Activated CD4-positive, CD25-positive, alpha-beta regulatory T cell treated with anti-CD3 and anti-CD28 coated beads, Interleukin-2, amount 50 U/mL, for 16 hours (primary cell): ENCODE measurements at regions not wholly inside any gene's neighbourhood (a gene's known extent, or its start where the extent isn't known, plus 50 kb on each side); places are given as distances from the start of the nearest gene placed in this dataset.

Source experiments
- DNase-seq: peaks from one replicate; pipeline ENCODE4 v3.0.0-alpha.2; 2020; ENCODE audit warnings: low read depth, low spot score

DNA sequence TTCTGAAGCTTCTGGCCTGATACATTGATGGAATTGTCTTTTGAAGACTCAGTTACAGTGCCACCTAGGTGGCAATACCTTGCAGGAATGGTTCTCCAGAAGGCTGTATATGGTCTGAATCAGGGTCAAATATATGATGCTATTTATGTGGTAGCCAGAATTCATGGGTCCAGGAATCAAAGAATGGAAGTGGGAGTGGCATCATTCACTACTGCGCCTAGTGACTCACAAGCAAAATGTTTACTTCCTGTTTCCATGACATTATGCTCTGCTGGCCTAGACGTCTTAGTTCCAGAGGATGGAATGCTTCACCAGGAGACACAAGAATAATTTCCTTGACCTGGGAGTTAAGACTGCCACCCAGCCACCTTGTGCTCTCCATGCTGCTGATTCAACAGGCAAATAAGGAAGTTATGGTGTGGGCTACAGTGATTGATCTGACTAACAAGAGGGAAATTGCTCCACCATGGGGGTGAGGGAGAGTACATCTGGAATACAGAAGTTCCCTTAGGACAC is 491.8 kb downstream of the ETS1 start:
- no peak for DNase-seq

DNA sequence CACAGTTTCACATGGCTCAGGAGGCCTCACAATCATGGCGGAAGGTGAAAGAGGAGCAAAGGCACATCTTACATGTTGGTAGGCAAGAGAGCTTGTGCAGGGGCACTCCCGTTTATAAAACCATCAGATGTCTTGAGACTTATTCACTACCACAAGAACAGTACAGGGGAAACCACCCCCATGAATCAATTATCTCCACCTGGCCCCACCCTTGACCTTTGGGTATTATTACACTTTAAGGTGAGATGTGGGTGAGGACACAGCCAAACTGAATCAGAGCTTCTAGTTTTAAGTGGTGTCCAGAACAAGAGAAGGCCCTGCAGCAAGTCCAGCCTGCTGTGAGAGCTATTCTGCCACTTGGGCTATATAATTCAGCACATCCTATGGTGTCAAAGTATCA is 493.7 kb downstream of the ETS1 start:
- no peak for DNase-seq

DNA sequence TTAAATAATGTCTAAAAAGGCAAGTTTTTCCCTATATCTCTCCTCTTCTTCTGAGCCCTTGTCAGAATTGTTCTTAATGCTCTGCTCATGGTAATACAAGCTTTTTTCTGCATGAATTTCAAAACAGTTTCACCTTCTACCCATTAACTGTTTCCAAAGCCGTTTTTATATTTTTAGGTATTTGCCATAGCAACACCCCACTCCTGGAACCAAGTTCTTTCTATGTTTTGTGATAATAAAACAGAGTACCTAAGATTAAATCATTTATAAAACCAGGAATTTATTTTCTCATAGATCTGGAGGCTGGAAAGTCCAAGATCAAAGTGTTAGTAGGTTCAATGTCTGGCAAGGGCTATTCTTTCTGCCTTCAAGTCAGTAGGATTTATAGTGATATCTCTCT is 497.4 kb downstream of the ETS1 start:
- DNase-seq, result no peak

DNA sequence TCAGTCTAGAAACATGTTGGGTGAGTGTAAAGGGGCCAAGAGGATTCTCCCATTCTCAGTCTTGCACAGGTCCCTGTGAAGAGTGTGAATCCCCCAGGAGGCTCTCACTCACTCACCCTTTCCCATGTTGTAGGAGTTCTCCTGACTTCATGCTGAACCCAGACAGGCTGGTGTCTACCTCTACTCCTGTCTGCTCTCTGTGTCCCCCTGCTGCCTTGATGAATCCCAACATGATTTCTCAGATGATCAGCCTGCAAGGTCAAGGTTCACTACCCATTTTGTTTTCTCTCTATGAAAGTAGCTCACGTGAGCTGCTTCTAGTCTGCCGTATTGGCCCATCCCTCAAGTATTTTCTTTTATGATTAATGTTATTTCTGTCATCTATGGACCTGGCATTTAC is 500.6 kb downstream of the ETS1 start:
- DNase-seq, result no peak

DNA sequence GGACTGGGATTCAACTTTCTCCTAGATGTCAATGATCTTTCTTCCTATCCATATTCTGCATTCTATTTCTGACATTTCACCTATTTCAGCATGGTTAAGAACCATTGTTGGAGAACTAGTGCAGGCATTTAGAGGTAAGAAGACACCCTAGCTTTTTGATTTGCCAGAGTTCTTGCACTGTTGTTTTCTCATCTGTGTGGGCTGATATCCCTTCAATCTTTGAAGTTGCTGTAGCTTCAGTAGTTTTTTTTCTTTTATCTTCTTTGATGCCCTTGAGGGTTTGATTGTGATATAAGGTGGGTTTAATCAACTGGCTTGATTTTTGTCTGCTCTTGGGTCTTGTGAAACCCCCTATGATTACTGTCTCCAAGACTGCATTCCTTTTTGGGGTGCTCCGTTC is 502.1 kb downstream of the ETS1 start:
- no peak for DNase-seq

DNA sequence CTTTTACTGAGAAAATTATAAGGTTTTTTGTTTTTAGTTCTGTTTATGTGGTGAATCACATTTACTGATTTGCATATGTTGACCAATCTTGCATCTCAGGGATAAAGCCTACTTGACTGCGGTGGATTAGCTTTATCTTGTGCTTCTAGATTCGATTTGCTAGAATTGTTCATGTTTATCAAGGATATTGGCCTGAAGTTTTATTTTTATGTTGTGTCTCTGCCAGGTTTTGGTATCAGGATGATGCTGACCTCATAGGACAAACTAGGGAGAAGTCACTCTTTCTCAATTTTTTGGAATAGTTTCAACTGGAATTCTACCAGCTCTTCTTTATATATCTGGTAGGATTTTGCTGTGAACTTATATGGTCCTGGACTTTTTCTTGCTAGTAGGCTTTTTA is 504.8 kb downstream of the ETS1 start:
- DNase-seq, result no peak

DNA sequence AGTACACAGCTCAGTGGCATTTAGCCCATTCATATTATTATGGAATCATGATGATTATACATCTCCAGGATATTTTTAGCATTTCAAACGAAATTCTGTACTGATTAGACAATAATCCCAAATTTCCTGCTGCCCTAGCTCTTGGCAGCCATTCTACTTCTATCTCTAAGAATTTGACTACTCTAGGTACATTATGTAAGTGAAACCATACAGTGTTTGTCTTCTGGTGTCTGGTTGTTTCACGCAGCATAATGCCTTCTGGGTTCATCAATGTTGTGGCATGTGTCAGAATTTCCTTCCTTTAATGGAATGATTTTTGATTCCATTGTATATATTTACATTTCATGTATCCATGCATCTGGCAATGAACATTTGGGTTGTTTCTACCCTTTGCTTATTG is 517.7 kb downstream of the ETS1 start:
- no peak for DNase-seq

DNA sequence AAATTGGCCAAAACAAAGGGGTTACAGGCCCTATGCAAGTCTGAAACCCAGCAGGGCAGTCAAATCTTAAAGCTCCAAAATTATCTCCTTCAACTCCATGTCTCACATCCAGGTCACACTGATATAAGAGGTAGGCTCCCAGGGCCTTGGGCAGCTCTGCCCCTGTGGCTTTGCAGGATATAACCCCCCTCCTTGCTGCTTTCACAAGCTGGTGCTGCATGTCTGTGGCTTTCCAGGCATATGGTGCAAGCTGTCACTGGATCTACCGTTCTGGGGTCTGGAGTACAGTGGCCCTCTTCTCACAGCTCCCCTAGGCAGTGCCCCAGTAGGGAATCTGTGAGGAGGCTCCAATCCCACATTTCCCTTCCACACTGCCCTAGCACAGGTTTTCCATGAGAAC is 519.6 kb downstream of the ETS1 start:
- DNase-seq, result no peak

DNA sequence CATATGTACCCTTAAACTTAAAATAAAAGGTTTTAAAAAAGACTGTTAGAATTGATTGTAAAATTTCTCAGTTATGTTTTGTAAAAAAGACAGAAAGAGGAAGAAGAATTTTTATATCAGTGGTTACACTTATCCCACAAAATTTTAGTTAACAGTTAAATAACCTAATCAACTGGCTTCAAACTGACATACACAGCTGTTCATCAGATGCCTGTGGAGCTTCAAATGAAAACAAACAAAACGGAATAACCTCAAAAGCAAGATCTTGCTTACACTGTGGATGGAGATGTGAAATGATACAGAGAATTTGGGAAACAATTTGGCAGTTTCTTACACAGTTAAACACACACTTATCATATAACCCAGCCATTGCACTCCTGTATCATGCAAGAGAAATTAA is 521.0 kb downstream of the ETS1 start:
- DNase-seq, result no peak

DNA sequence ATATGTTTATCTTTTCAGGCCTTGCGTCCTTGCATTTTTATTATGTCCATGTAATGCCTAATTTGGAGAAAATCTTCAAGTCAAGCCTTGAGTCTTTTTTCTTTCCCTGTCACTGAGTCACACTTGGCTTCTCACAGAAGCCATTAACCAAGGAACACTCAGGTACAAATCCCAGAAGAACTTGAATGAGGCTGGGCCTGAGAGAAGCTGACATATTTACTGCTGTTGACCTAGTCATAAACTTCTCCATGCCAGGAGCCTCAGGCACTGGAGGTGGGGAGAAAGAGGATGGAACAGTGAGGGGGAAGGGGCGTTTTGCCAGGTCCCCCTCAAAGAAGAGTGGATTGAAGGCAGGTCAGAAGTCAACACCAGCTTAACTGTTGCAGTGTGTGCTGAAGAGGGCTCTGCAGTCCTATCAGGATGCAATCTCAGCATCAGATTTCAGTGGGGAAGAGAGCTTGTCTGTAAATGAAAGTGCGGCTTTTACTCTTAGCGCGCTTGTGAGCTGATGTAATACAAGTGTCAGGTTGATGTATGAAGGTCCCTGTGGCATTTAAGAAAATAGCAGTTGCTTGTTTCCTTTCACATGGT is 526.0 kb downstream of the ETS1 start:
- no peak for DNase-seq

DNA sequence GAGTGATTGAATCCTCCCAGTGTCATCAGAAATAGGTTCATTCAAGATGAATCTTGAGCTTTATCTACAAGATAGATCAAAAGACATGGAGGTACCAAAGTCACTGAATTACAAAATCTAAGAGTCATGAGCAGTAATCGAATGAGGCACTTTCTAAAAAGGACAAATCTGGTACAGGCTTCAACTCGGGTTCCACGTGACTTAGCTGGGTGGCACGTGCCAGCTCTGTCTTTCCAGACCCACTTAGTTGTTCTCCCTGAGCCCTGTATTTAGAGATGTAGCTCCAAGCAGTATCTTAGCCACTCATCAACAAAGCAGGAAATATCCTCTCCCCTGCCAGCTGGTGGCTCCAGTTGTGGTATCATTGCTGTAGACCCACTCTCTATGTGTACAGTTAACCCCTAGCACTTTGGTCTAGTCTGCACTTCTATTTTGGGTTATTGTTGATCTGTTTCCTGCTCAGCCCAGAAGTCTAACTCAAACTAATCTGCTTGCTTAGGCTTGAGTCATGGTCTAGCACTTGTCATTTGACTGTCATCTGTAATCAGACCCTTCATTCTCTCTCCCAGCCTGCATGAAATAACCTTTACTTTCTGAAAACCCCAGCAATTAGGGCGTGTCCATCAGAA is 528.7 kb downstream of the ETS1 start:
- no peak for DNase-seq

DNA sequence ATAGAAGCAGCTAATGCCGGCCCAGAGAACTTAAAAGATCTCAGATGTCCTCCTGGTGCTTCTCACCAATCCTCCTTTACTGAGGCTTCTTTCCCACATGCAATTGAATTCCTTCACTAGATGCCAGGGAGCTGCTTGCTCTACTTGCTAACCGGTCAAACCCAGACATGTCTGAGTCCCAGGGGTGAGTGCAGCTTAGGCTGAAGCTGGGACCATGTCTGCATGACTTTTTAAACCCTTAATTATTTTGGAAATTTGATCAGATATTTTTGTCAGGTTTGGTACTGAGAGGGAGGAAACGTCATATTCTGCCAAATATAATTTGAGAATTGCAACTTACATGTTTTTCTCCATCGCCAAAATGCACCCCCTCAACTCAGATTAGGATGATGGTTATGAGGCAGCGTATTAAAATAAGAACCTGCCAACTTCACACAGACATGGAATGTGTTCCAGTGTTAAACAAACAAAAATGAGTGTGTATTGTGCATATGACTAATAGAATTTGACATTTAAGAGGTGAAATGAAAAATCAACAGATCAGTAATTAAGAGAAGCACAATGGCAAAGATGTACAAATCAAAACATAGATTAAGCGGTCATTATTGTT is 529.5 kb downstream of the ETS1 start:
- DNase-seq, result no peak

DNA sequence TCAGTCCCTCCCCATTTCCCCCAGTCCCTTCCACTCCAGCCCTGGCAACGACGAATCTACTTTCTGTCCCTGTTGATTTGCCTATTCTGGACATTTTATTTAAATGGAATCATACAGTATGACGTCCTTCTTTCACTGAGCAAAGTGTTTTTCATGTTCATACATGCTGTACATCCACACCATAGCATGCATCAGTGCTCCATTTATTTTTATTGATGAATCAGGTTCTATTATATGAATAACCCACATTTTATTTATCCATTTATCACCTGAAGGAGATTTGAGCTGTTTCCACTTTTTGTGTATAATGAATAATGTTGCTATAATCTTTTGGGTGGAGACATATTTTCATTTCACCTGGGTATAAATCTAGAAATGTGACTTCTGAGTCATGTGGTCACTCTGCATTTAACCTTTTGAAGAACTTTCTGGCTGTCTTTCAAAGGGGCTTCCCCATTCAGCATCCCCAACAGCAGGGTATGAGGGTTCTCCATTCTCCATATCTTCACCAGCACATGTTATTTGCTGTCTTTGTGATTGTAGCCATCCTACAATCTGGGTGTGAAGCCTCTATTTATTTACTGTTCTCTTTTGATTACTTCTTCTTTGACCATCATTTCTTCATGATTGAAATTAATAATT is 531.7 kb downstream of the ETS1 start:
- DNase-seq, result no peak

DNA sequence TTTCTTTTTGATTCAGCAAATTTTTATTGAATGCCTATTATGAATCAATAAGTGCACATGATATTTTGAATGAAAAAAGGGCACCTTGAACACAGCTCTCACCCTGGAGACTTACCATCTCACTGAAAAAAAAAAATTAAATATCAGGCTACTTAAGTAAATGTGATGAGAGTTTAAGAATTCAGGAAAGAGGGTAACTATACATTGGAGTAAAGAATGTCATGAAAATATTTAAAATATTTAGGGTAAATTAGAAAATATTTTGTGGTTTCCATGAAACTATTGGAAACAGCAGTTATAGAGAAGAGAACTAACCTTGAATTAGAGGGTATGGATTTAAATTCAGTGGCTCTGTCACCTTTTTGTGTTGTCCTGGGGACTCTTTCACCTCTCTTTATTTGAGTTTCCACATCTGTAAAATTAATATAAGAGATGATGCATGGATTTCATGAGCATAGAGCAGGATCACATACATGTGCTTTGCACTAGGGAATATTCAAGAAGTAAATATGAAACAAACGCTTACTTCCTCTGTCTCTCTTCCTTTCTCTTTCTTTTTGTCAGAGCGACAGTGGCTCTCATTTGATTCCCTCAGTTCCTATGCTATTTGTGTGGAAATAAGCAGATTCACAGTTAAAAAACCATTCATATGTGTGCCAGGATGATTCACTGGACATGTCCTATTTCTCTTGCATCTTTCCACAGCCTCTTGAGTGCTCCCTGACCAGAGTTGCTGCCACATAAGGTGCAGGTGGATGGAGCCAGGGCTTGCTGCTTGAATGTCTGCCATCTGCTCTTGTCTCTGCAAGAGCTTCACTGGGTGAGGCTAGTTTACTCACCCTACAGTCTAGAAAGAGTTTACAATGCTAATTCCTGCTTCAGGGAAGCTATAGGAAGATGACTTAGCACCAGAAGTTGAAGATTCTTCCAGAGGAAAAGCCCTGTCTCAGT is 533.1 kb downstream of the ETS1 start:
- DNase-seq, result no peak

DNA sequence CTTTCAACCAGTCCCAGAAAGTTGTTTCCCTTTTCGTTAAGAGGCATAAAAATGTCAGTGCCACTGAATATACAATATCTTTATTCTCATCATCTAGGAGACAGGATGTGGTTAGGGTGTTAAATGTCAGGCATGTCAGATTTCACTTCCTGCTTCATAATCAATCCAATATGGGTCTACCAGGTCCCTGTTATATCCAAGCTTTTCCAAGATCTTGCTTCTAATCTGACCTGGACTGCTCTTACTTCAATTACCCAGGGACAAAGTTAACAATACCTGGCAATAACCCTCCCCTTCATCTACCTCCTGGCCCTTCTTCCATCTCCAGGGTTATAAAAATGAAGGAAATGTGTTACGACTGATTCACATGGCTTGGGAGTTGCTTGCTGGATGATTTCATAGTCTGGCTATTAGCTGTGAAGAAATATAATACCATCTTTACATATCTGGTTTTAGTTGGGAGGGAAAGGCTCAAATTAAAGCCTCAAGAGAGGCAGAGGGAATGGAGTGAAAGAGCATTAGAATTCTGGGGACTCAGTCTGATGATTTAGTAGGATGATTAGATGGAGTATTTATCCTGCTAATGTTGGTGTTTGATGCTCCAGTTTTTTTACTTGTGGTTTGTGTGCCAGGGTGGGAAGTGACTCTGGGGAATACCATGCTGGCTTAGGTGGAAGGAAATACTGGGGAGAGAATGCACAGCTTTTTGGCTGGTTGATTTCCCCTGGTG is 534.3 kb downstream of the ETS1 start:
- DNase-seq, result no peak

DNA sequence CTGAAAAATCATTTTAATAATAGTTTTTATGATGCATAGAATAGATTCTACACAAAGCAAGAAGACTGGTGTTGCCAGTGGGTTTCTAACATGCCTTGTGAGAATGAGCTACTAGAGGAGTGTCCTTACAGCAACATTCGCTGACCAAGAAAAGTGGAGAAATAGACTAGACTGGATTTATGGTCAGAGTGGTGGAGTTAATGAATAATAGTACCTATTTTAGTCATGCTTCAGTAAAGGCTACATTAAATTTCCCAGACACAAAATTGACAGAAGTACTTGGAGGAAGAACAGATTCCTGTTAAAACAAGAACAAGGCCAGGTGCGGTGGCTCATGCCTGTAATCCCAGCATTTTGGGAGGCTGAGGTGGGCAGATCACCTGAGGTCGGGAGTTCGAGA is 539.2 kb downstream of the ETS1 start:
- no peak for DNase-seq

DNA sequence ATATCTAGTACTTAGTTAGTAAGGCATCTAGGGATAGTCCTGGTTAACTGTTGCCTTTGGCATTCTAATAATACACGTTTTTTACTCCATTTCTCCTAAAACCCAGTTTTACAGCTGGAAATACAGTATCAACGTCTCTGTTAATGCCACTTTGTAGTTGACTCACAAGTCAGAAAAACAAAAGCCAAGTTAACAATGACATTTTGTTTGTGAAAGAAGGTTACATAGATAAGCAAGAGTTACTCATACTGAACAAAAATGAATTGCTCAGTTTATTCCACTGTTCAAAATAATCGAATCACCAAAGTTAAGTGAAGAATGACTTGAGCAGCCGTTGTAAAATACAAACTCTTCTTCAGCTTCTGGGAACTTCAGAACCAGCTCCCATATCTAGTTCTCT is 540.3 kb downstream of the ETS1 start:
- no peak for DNase-seq

DNA sequence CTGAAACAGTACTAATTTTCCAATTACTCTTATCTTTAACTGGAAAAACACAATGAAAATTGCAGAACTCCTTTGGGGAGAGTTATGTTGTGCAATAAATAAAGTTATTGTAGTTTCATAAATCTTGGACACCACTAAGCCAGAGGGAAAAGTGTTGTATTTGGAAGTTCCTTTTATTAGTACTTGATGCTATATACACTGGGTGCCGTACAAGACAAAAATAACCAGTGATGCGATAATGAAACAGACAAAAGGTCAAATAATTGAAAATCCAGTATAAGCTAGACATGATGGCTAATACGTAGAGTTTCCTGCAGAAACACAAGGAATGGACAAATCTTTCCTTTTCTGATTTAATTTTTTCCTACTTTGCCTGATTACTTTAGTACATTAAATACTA is 541.1 kb downstream of the ETS1 start:
- DNase-seq, result no peak

DNA sequence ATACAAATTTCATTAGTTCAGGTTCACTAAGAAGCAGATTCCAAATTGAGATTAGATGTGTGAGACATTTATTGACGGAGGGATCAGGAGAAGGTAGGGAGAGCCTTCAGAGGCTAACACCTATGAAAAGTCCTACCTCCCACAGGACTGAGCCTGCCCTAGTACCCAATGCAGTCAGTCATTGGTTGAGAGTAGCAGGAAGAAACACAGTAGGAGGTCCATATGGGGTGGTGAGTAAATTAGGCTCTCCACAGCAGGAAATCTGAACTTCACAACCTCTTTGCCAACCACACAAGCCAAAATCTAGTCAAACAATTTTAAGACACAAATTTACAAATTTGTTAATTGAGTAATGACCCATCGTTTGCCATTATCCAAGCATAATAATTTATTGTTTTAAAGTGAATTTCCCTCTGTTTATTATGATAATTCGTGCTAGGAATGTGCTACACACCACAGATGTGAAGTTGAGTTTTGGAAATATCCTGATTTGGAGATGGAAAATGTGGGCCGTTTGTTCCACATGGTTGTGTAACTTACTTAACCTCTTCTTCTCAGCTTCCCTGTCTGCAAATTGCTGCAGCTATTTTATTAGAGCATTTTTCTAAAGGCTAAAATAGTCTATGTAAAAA is 542.1 kb downstream of the ETS1 start:
- DNase-seq, result no peak

DNA sequence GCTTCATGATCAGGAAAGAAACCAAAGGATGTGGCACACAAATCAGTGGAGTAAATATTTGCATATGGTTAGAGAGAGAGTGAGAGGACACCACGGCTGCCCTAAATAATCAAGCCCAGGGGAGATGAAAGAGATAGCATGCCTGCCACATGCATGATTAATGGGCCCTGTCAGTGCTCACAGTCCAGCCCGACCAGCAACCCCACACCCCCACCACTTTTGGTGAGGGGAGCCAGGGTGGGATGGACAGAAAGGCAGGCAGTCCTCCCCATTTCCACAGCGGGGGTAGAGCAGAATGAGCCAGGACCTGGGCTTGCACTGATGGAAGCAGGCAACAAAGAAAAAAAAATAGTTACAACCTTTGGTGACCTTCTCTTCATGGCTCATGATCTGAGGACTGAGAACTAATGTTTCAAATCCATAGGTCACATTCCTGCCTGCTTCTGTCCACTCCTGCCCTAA is 545.0 kb downstream of the ETS1 start:
- no peak for DNase-seq
